Tibial nerve (tissue), 4 donors: ENCODE measurements at regions not wholly inside any gene's neighbourhood (a gene's known extent, or its start where the extent isn't known, plus 50 kb on each side); places are given as distances from the start of the nearest gene placed in this dataset.

Experiments used
- EP300 ChIP-seq, 2 donors: sonication (generic); formaldehyde crosslinking; IDR thresholded peaks; one replicate each; pipeline ENCODE4 v1.6.1; 2017; ENCODE audit warnings: antibody characterized with exemption in 2 of 2, mild to moderate bottlenecking in 1 of 2
- POLR2A ChIP-seq, 2 donors: fragments of 450-650 bp; IDR thresholded peaks; one replicate each; pipeline ENCODE4 v1.6.1; 2017; ENCODE audit warnings: antibody characterized with exemption in 2 of 2, mild to moderate bottlenecking in 2 of 2, moderate library complexity in 2 of 2
- TF ChIP-seq, protein P1 (sequence below), 5 experiments: fragments of 200-600 bp in 3 of 5; fragments of 450-650 bp in 2 of 5; sonication (generic) in 3 of 5; IDR thresholded peaks; one replicate each; pipeline ENCODE4 v1.5.1; 2016 to 2019; ENCODE audit warnings: antibody characterized with exemption in 5 of 5, mild to moderate bottlenecking in 3 of 5, moderate library complexity in 2 of 5

GRCh38 chr16:86679490-86679889 is 101.1 kb downstream of the FOXL1 start:
- no peak for TF ChIP-seq EP300 (IDR thresholded peaks at IDR 0.05)
- TF ChIP-seq POLR2A (IDR thresholded peaks at IDR 0.05) = no peak
- TF ChIP-seq, protein P1, sequence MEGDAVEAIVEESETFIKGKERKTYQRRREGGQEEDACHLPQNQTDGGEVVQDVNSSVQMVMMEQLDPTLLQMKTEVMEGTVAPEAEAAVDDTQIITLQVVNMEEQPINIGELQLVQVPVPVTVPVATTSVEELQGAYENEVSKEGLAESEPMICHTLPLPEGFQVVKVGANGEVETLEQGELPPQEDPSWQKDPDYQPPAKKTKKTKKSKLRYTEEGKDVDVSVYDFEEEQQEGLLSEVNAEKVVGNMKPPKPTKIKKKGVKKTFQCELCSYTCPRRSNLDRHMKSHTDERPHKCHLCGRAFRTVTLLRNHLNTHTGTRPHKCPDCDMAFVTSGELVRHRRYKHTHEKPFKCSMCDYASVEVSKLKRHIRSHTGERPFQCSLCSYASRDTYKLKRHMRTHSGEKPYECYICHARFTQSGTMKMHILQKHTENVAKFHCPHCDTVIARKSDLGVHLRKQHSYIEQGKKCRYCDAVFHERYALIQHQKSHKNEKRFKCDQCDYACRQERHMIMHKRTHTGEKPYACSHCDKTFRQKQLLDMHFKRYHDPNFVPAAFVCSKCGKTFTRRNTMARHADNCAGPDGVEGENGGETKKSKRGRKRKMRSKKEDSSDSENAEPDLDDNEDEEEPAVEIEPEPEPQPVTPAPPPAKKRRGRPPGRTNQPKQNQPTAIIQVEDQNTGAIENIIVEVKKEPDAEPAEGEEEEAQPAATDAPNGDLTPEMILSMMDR (IDR thresholded peaks at IDR 0.05) = no peak
